Psoas muscle (tissue), 7 donors: ENCODE measurements at regions not wholly inside any gene's neighbourhood (a gene's known extent, or its start where the extent isn't known, plus 50 kb on each side); places are given as distances from the start of the nearest gene placed in this dataset.

Experiments
- ATAC-seq, 4 donors: fragments of 200-7000 bp; cut with Tn5 transposase; one replicate each; pipeline ENCODE4 v1.9.1; 2020; ENCODE audit warnings: moderate library complexity in 3 of 4, mild to moderate bottlenecking in 2 of 4
- DNase-seq, 2 donors: peaks; one replicate each; pipeline ENCODE4 v3.0.0-alpha.2; 2020
- H3K27ac ChIP-seq: fragments of 200-600 bp; one replicate; pipeline ENCODE4 v1.8.0; 2022
- H3K27me3 ChIP-seq, 3 donors: fragments of 200-600 bp in 1 of 3; one replicate each; pipeline versions ENCODE4 v1.6.1 to v1.8.0; 2013 to 2022; ENCODE audit warnings: low read length in 2 of 3, mild to moderate bottlenecking in 2 of 3, moderate library complexity in 1 of 3; ENCODE audit not compliant: insufficient read depth in 3 of 3
- H3K36me3 ChIP-seq, 2 donors: fragments of 200-600 bp in 1 of 2; one replicate each; pipeline versions ENCODE4 v1.6.1 to v1.8.0; 2013 to 2022; ENCODE audit warnings: low read depth in 1 of 2, mild to moderate bottlenecking in 1 of 2, moderate library complexity in 1 of 2; ENCODE audit not compliant: insufficient read depth in 1 of 2
- H3K4me1 ChIP-seq: fragments of 200-600 bp; one replicate; pipeline ENCODE4 v1.8.0; 2022
- H3K4me3 ChIP-seq: fragments of 200-600 bp; one replicate; pipeline ENCODE4 v1.8.0; 2022; ENCODE audit warnings: mild to moderate bottlenecking
- H3K9me3 ChIP-seq: fragments of 200-600 bp; one replicate; pipeline ENCODE4 v1.8.0; 2022
- CTCF ChIP-seq: fragments of 200-600 bp; IDR thresholded peaks from one replicate; pipeline ENCODE4 v1.8.0; 2022; ENCODE audit warnings: antibody characterized with exemption
- WGBS, 3 donors: extraction: QIAGEN DNeasy Blood & Tissue Kit; methylation state at CpG; one replicate each; pipeline versions ENCODE4 v1.1.6 to v1.1.7; 2013; 5-methylcytosine and 5-hydroxymethylcytosine counted together
- intact Hi-C, 2 donors: fragments of 100-400 bp; cut with DNase I; formaldehyde crosslinking; loops; one replicate each; pipeline versions ENCODE4 v1.11.0 to v1.14.2; 2022
- donor health status: healthy with polysubstance abuse.
- donor health status: DM: no; HTN: no; CAD: no; lungs with moderate emphysema.
- donor health status: Bipolar disorder and iron deficiency.
- donor health status: healthy.
- donor health status: DM: yes; HTN: yes; CAD: no.
- donor health status: DM: no; HTN: no; CAD: no.
- donor health status: DM: yes; HTN: yes; CAD: no.

GRCh38 chr4:56197387-56197786 lies 189.9 kb downstream of the AASDH start:
- DNase-seq (no peak), ATAC-seq (no peak)
- H3K4me1 ChIP-seq, result no peaks in the 10 kb centered on the region
- H3K27ac ChIP-seq, result no peak overlapping the region
- H3K4me3 ChIP-seq, result no peak overlapping the region
- TF ChIP-seq CTCF, result no peak
- intact Hi-C loops, result no loop called here
- no peaks in the 10 kb centered on the region for H3K27me3 ChIP-seq
- 82 to 87% (median 83%) methylated on average over 5 of the region's 5 CpGs for WGBS, 3 donors
- no peaks in the 10 kb centered on the region for H3K36me3 ChIP-seq
- no peaks in the 10 kb centered on the region for H3K9me3 ChIP-seq

GRCh38 chr4:56195025-56195424 lies 192.3 kb downstream of the AASDH start:
- no peak for TF ChIP-seq CTCF
- 64 to 75% (median 72%) methylated on average over 4 of the region's 4 CpGs for WGBS, 3 donors
- ATAC-seq (no peak), DNase-seq (no peak)
- Histone ChIP-seq H3K36me3 (no peaks in the 10 kb centered on the region), H3K4me1 (no peaks in the 10 kb centered on the region), H3K4me3 (no peak overlapping the region), H3K27me3 (no peaks in the 10 kb centered on the region), H3K27ac (no peak overlapping the region), H3K9me3 (no peaks in the 10 kb centered on the region)
- intact Hi-C loops, result no loop called here

GRCh38 chr4:56191534-56191933 lies 195.8 kb downstream of the AASDH start:
- Histone ChIP-seq H3K27ac (no peak overlapping the region), H3K4me3 (no peak overlapping the region), H3K9me3 (no peaks in the 10 kb centered on the region), H3K36me3 (no peaks in the 10 kb centered on the region), H3K4me1 (no peaks in the 10 kb centered on the region), H3K27me3 (no peaks in the 10 kb centered on the region)
- no peak for DNase-seq
- intact Hi-C loops, result no loop called here
- 87 to 93% (median 88%) methylated on average over 6 of the region's 6 CpGs for WGBS, 3 donors
- no peak for TF ChIP-seq CTCF
- ATAC-seq, result no peak

- ATAC-seq (no peak), DNase-seq (no peak)
- Histone ChIP-seq H3K4me1 (no peaks in the 10 kb centered on the region), H3K27ac (no peak overlapping the region), H3K36me3 (no peaks in the 10 kb centered on the region), H3K27me3 (no peaks in the 10 kb centered on the region), H3K9me3 (no peaks in the 10 kb centered on the region), H3K4me3 (no peak overlapping the region)
- WGBS, 3 donors, result 54 to 64% (median 54%) methylated on average over 6 of the region's 6 CpGs
- intact Hi-C loops, result no loop called here
- TF ChIP-seq CTCF, result no peak
Measured at GRCh38 chr4:56187688-56188087, 199.6 kb downstream of the AASDH start.

- ATAC-seq, result no peak
- no peaks in the 10 kb centered on the region for H3K36me3 ChIP-seq
- H3K4me1 ChIP-seq, result no peaks in the 10 kb centered on the region
- no peak overlapping the region for H3K27ac ChIP-seq
- H3K9me3 ChIP-seq, result no peaks in the 10 kb centered on the region
- WGBS, 3 donors, result 44 to 52% (median 45%) methylated on average over 9 of the region's 9 CpGs
- TF ChIP-seq CTCF, result no peak
- no peaks in the 10 kb centered on the region for H3K27me3 ChIP-seq
- H3K4me3 ChIP-seq, result no peak overlapping the region
- intact Hi-C loops, result no loop called here
- no peak for DNase-seq
Measured at GRCh38 chr4:56186808-56187523, 200.3 kb downstream of the AASDH start.
